Erythroblast (primary cell): ENCODE measurements at regions not wholly inside any gene's neighbourhood (a gene's known extent, or its start where the extent isn't known, plus 50 kb on each side); places are given as distances from the start of the nearest gene placed in this dataset.
"Not testable (repeated sequence)": the region's sequence is repeated elsewhere in the genome, so short reads cannot be mapped to it uniquely, and the experiment has no call there.

Experiments used
- DNase-seq, 2 experiments: peaks; one replicate each; lab custom pipeline; 2025; lab: John Stamatoyannopoulos, UW
- GATA1 ChIP-seq: IDR thresholded peaks from 2 replicates; pipeline ENCODE4 v1.6.1; 2011; ENCODE audit warnings: low read depth, mild to moderate bottlenecking, control low read depth, low read length, moderate library complexity
- POLR2A ChIP-seq: IDR thresholded peaks from 2 replicates; pipeline ENCODE4 v1.6.1; 2011; ENCODE audit warnings: mild to moderate bottlenecking, low read length

GRCh38 chr12:31796270-31796951 is 67.6 kb upstream of the AMN1 start:
- no peak for TF ChIP-seq GATA1
- TF ChIP-seq POLR2A, result no peak
- DNase-seq, result no peak

GRCh38 chr12:31794745-31795144 is 65.9 kb upstream of the AMN1 start:
- DNase-seq, result no peak
- no peak for TF ChIP-seq GATA1

GRCh38 chr12:31791265-31791664 is 62.4 kb upstream of the AMN1 start:
- DNase-seq, result not testable (repeated sequence)

DNA sequence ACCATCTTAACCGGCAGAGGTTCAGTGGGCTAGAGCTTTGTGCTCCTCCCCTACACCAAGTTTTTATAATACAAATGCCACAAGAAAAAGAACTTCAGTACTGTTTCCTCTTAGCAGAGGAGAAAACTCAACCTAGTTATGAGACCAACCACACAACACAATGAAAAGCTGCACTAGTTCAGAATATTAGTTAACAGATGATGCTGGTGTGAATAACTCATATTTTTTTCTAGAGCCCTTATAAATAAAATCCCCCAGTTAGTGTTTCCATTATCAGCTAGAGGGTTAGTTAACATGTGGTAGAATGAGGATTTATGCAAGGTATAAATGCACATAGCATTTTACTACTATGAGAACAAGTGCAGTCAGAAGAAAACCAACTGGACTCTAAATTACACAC is 61.9 kb upstream of the AMN1 start:
- TF ChIP-seq POLR2A, result no peak
- no peak for TF ChIP-seq GATA1
- no peak for DNase-seq

DNA sequence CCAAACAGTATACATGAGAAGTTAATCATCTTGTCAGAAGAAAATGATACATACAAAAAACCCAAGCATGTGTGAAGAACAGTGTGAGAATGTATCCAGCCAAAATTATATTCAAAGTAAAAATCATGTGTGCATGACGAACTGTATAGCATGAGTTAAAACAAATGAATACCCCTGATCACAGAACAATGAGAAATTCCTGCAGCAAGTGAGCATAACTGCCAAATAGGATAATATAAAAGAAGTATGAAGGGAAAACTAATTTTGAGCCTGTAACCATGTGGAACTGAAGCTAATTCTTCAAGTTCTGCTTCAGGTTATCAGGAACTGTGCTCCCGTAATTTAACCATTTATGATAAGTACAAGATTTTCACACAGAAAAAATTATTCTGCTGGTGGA is 56.5 kb upstream of the AMN1 start:
- no peak for DNase-seq
- no peak for TF ChIP-seq POLR2A
- no peak for TF ChIP-seq GATA1

DNA sequence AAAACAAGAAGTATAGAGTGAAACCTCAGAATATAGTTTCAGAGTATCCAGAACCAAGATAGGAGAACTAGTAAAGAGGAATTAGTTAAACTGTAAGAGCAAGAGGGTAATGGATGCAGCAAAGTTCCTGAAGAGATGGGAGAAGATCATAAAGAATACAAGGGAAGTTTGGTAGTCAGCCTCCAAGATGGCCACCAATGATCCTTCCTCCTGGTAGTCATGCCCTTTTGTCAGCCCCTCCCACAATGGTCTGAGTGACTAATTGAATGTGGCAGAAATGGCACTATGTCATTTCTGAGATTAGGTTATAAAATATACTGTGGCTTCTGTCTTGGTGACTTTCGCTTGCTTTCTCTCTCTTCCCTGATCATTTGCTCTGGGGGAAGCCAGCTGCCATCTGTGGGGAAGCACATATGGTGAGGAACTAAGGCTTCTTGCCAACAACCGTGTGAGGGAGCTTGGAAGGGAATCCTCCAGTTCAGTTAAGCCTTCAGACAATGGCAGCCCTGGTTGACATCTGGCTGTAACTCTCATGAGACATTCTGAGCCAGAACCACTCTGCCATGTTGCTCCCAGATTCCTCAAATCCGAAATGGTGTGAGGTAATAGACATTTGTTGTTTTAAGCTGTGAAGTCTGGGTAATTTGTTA is 55.3 kb upstream of the AMN1 start:
- TF ChIP-seq POLR2A, result no peak
- TF ChIP-seq GATA1, result no peak
- no peak for DNase-seq

DNA sequence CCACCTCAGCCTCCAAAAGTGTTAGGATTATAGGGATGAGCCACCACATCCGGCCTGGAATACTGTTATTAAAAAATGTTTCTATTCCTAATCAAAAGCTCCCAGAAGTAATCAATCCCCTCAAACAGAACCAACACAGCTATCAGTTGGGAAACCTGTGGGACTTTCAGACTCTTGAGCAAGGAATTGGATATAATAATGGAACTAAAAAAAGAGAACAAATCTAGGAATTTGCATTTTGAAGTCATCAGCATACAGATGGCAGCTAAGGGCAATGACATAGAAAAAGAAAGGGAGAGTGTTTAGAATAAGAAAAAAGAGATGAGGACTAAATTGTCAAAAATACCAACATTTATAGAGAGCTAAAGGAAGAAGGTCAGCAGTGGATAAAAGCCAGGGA is 54.7 kb upstream of the AMN1 start:
- TF ChIP-seq GATA1 (no peak), POLR2A (no peak)
- DNase-seq, result no peak

DNA sequence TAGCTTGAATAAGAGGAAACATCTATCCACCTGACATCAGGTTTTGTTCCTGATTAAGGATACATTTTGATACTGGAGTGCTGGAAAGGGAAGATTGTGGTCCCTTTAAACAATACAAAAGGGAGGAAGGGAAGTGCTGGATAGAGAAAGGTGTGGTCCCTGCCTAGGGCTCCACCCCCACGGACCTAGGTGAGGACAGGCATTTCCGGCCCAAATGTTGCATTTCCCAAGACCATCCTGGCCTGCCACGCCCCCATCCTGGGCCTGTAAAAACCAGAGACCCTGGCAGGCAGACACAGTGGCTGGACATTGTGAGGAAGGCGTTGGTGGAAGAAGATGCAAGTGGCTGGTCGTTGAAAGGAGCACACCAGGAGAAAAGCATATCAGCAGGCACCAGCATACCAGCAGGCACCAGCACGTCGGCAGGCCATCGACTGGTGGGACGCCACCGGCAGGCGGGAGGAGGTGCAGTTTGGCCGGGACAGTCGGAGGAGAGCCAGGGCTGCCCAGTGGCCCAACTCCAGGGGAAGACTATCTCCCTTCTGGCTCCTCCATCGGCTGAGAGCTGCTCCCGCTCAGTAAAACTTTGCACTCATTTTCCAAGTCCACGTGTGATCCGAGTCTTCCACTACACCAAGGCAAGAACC is 53.2 kb upstream of the AMN1 start:
- TF ChIP-seq POLR2A, result no peak
- TF ChIP-seq GATA1, result no peak
- no peak for DNase-seq

GRCh38 chr12:31780096-31780495 is 51.3 kb upstream of the AMN1 start:
- no peak for DNase-seq
- TF ChIP-seq GATA1, result no peak
- TF ChIP-seq POLR2A, result no peak

GRCh38 chr12:31778687-31779086 is 49.9 kb upstream of the AMN1 start:
- TF ChIP-seq POLR2A (no peak), GATA1 (no peak)
- DNase-seq, result no peak
